GM12864 (cell line): ENCODE measurements at regions not wholly inside any gene's neighbourhood (a gene's known extent, or its start where the extent isn't known, plus 50 kb on each side); places are given as distances from the start of the nearest gene placed in this dataset.
"Not testable (repeated sequence)": the region's sequence is repeated elsewhere in the genome, so short reads cannot be mapped to it uniquely, and the experiment has no call there.

ENCODE experiments used
- DNase-seq: peaks from one replicate; pipeline ENCODE4 v3.0.0-alpha.2; 2011; ENCODE audit warnings: low read depth
- H3K4me3 ChIP-seq: 2 replicates; pipeline ENCODE4 v1.5.1; 2011; ENCODE audit warnings: mild to moderate bottlenecking, low read depth, low read length, control low read depth
- TF ChIP-seq, protein P1 (sequence below): IDR thresholded peaks from 2 replicates; pipeline ENCODE4 v1.5.1; 2011; ENCODE audit warnings: low read depth, mild to moderate bottlenecking, moderate library complexity, low read length, control low read depth, inconsistent platforms; ENCODE audit errors: missing control alignments

DNA sequence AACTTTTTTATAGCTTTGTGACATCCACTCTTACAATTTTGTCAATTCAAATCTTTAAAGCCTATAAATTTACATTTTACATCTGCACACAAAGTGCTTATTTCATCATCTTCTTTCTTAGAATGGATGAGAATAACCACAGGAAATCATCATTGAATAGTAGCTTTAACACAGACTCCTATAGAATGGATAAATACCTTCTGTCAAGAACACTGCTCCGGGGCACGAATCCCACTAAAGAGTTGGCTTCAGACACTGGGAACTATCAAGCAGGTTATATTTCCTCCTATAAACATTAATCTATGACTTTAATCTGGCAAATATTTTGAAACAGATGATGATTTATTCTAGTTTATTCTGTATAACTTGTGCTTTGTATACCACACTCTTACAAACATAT is 269.7 kb upstream of the TPK1 start:
- H3K4me3 ChIP-seq = no peak overlapping the region
- TF ChIP-seq, protein P1, sequence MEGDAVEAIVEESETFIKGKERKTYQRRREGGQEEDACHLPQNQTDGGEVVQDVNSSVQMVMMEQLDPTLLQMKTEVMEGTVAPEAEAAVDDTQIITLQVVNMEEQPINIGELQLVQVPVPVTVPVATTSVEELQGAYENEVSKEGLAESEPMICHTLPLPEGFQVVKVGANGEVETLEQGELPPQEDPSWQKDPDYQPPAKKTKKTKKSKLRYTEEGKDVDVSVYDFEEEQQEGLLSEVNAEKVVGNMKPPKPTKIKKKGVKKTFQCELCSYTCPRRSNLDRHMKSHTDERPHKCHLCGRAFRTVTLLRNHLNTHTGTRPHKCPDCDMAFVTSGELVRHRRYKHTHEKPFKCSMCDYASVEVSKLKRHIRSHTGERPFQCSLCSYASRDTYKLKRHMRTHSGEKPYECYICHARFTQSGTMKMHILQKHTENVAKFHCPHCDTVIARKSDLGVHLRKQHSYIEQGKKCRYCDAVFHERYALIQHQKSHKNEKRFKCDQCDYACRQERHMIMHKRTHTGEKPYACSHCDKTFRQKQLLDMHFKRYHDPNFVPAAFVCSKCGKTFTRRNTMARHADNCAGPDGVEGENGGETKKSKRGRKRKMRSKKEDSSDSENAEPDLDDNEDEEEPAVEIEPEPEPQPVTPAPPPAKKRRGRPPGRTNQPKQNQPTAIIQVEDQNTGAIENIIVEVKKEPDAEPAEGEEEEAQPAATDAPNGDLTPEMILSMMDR = no peak
- no peak for DNase-seq

DNA sequence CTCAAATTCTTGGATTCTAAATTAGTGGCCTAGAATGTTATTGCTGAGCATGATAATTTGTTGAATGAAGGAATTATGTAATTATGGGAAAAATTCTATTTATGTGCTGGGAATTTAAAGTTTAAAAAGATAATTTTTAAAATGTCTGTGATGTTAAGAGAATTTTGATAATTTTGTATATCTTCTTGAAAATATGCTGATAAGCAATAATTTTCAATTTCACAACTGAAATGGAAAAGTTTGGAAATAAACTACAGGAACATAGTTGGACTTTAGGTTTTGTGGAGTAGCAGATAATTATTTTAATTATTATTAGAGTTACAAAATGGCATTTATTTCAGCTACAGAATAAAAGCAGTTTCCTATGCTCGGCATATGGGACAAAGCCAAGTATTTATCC is 268.5 kb upstream of the TPK1 start:
- TF ChIP-seq, protein P1 = no peak
- H3K4me3 ChIP-seq = no peak overlapping the region
- no peak for DNase-seq

DNA sequence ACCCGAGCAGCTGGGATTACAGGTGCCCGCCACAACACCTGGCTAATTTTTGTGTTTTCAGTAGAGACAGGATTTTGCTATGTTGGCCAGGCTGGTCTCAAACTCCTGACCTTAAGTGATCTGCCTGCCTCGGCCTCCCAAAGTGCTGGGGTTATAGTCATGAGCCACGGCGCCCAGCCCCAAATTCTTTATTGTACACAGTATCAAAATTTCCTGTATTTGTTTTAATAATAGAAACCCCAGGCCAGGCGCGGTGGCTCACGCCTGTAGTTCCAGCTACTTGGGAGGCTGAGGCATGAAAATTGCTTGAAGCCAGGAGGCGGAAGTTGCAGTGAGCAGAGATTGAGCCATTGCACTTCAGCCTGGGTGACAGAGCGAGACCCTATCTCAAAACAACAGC is 266.3 kb upstream of the TPK1 start:
- not testable (repeated sequence) for DNase-seq, H3K4me3 ChIP-seq

DNA sequence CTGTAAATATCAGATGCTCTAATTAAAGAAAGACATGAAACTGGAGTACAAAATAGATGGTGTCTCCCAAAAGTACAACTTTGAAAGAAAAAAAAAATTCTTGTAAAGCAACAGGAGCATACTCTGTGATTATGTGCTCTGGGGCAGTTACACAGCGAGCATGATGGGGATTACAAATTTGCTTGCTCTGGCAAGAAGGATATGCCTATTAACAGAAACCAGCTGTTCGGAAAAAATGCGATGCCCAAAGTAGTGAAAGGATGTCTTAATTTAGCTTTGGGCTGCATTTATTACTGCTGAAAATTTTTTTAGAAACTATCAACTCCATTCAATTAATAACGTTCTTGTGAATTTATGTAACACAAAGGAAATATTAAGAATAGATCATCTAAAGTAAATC is 256.9 kb upstream of the TPK1 start:
- no peak overlapping the region for H3K4me3 ChIP-seq

DNA sequence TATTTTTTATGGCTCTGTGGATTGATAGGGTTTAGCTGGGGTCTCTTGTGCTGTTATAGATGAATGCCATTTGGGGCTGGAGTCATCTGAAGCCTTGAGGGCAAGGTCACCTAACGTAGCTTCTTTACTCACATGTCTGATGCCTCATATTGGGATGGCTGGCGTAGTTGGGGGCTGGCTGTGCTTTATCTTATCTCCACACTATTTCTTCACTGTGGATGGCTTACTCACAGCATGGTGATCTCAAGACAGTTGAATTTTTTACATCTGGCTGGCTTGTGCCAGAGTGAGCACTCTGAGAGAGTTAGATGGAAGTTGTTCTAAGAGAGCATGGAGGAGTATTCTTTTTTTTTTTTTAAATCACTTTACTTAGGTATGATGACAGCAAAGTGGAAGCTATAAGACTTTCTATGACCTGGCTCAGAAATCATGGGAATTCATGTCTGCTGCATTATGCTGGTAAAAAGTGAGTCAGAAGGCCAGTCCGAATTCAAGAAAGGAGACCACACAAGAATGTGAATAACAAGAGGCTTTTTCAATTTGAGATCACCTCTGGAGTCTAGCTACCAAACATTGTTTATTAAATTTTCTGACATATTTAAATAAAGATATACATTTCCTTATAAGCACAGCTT is 252.4 kb upstream of the TPK1 start:
- H3K4me3 ChIP-seq = no peak overlapping the region
- no peak for DNase-seq
- TF ChIP-seq, protein P1 = no peak

More for the DNA sequence above, 256.9 kb upstream of the TPK1 start:
- DNase-seq = no peak
- TF ChIP-seq, protein P1 = no peak

DNA sequence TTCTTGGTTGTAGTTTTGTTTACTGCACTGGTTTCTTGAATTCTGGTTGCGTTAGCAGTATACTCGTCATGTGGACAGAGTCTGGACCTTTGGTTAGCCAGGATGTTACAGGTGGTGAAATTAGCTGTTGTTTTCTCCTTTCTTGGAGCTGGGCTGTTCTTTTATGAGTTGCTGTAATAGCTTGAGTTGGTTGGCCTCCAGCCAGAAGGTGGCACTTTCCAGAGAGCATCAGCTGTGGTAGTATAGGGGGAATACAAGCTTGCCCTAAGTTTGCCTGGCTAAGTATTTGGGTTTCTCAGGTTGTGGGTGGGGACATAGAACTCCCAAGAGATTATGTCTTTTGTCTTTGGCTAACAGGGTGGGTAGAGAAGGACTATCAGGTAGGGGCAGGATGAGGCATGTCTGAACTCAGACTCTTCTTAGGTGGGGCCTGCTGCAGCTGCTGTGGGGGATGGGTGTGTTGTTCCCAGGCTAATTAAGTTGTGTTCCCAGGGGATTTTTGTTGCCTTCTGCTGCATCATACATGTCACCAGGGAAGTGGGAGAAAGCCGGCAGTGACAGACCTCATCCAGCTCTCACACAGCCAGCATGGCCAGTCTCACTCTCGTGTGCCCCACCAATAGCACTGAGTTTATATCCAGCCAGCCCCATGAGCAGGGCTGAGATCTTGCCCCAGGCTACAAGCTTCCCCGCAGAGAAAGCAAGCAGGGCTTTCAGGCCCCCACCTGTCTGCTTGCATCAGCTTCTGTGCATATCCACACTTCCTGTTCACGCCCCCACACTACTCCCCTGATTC is 246.7 kb upstream of the TPK1 start:
- DNase-seq = no peak
- no peak overlapping the region for H3K4me3 ChIP-seq

DNA sequence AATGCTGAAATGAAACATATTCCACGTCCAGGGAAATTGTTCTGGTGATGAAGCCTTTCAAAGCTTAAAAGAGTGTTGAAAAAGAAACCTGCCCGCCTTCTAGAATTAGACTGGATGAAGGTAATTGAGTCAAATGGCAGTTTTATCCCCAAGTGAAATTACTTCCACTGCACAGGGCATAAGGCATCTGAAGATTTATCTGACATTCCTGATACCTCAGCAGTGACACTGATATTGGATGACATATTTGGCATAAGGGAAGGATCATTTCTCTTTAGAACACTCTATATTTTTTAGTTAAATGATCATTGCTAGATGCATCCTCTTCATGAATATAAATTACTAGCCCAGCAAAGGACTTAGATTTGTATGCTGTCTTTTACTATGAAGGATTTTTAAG is 229.6 kb upstream of the TPK1 start:
- TF ChIP-seq, protein P1 = no peak
- no peak overlapping the region for H3K4me3 ChIP-seq
- no peak for DNase-seq

More for the DNA sequence above, 246.7 kb upstream of the TPK1 start:
- TF ChIP-seq, protein P1 = no peak
